Keratinocyte (primary cell): ENCODE measurements at regions not wholly inside any gene's neighbourhood (a gene's known extent, or its start where the extent isn't known, plus 50 kb on each side); places are given as distances from the start of the nearest gene placed in this dataset.

ENCODE experiments used
- CTCF ChIP-seq, 3 experiments: IDR thresholded peaks in 1 of 3; conservative IDR thresholded peaks in 1 of 3; optimal IDR thresholded peaks in 1 of 3; 2 replicates in 2 of 3; 3 replicates in 1 of 3; pipeline versions ENCODE3 to v1.5.1; 2011; ENCODE audit warnings: low read length in 3 of 3, mild to moderate bottlenecking in 3 of 3, moderate library complexity in 2 of 3, control low read depth in 1 of 3, inconsistent platforms in 1 of 3; ENCODE audit not compliant: insufficient read depth in 2 of 3; ENCODE audit errors: extremely low read depth in 1 of 3
- EZH2 ChIP-seq: IDR thresholded peaks from one replicate; pipeline ENCODE4 v1.6.1; 2012; ENCODE audit warnings: inconsistent platforms, mild to moderate bottlenecking, low read length, moderate library complexity

GRCh38 chr10:91745090-91745831, 53.0 kb upstream of the TNKS2 start:
- TF ChIP-seq CTCF (optimal IDR thresholded peaks at IDR 0.05 in 1 of 3, IDR thresholded peaks at IDR 0.05 in 1 of 3, conservative IDR thresholded peaks at IDR 0.05 in 1 of 3; ENCODE audit: extremely low read depth in 1 of 3, insufficient read depth in 2 of 3, low read length in 3 of 3) (peak; percentile 62 to 80 (median 64)), EZH2 (no peak)
